HG03460 (cell line): ENCODE measurements at regions not wholly inside any gene's neighbourhood (a gene's known extent, or its start where the extent isn't known, plus 50 kb on each side); places are given as distances from the start of the nearest gene placed in this dataset.

Source experiments
- ATAC-seq: cut with Tn5 transposase; IDR thresholded peaks from one replicate; pipeline ENCODE4 v1.9.1; 2021; ENCODE audit not compliant: unreplicated experiment

- ATAC-seq, result no peak
Observed at GRCh38 chr11:128198216-128198772, 389.1 kb downstream of the ETS1 start.

- ATAC-seq, result no peak
Observed at GRCh38 chr11:128196235-128196634, 391.1 kb downstream of the ETS1 start.

DNA sequence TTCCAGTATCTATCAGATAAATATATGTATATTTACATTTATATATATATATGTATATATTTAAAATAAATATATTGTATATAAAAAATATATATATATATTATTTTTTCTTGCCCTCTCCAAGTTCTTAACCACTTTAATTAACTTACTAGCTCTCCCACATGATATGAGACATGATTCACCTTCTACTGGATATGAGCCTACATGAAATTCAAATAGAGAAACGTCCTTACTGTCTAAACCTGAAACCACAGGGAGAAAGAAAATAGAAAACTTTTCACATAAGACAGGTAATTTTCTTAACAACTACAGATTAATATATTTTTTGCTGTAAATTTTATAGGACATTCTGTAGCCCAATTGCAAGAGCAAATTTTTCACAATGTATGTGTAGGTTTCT is 391.6 kb downstream of the ETS1 start:
- no peak for ATAC-seq

DNA sequence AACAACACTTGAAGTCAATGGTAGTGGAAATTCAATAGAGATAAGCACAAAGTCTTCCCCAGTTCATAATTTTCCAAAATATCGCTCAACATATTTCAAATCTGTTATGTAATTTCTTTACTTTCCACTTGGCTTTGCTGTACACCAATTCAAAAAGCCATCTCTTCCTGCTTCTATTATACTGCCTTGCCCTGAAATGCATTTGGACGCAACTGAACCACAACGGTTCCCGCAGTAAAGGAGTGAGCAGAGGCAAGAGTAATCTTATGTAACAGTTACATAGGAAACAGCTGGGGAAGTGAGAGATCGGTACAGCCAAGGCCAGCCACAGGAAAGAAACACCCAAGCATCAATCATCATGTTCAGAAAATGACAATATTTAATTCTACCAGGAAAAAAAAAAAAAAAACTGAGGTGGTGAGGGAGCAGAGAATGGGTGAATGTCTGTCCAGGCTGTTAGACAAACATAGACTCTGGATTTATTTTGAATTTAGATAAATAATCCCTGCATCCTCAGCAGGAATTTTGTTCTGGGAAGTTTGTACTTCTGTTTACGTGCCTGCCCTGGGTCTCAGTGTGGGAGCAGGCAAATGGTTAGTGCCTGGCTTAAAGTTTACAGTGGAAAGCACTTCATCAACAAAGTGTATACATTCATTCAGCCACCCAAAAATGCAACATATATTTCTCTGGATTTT is 392.2 kb downstream of the ETS1 start:
- ATAC-seq, result no peak

- ATAC-seq, result no peak
Observed at GRCh38 chr11:128194216-128194615, 393.1 kb downstream of the ETS1 start.

DNA sequence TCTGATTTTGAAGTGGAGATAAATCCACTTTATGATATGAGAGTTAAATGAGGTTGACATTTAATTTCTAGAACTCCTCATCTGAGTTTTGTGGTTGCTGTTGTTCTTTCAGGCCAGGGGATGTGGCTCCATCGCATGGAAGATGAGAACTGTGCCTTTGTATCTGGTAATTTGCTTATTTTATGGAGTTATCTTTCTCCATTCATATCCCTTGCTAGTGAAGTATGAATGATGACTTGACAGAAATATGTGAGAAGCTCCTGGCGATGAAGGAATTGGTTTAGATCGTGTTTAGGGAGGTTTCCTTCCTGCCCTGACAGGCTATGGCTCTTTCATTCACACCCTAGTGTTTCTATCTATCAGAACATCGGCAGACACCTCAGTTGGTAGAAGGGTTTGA is 393.7 kb downstream of the ETS1 start:
- ATAC-seq, result no peak

- ATAC-seq, result no peak
Observed at GRCh38 chr11:128190312-128190711, 397.0 kb downstream of the ETS1 start.

- ATAC-seq, result no peak
Observed at GRCh38 chr11:128189823-128190222, 397.5 kb downstream of the ETS1 start.

DNA sequence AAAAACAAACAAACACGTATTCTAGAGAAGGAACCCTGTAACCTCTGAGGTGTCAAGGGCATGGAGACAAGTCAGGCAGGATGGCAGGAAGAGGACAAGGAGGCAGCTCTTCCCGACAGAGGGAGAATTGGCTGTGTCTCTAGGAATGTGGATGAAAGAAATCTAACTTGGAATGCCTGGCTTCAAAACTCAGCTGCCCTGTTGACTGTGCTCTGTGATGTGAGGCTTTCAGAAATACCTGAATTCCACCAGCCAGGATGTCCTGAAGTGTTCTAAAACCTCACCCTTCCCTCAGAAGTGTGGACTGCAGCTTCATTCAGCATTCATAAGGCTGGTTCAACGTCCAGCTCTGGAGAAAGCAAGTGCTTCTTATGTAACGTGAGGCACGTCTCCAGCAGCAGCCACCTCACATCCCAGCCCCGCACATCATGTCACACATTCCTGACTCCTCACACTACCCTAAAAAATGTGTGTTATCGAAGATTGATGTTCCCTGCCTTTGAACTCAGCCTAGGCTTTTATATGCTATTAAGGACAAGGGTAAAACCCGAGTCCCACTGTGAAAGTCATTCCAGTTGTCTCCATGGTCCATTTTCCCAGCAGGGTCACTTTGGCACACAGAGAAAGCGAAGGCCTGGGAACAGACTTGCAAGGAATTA is 398.9 kb downstream of the ETS1 start:
- ATAC-seq, result no peak

DNA sequence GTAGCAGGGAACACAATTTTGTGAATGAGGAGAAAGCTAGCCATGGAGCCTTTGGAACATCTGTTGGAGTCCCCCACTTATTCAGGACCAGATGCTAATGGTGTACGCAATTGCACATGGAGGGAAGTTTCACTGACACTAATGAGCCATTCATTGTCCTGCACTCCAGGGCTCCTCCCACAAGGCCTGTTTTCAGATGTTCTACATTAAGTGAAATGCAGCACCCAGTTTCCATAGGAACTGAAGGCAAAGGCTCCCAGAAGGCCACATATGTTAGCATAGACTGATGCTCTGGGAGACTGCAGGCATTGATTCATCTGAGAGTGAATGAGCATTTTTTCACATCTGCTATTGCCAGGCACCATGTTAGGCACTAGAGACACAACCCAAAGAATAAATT is 399.5 kb downstream of the ETS1 start:
- ATAC-seq, result no peak

DNA sequence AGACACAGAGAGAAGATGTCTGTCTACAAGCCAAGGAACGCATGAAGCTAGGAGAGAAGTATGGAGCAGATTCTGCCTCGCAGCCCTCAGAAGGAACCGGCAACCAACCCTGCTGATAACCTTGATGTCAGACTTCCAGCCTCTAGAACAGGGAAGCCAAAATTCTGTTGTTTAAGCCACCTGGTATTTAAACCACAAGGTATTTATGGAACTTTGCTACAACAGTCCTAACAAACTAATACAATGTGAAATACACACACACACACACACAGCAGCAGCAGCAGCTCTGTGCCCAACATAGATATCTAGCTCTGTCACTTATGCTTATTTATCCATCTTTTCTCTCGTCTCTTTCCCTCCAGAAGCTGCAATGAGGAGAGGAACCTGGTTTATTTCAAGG is 400.0 kb downstream of the ETS1 start:
- no peak for ATAC-seq

GRCh38 chr11:128184981-128185380 is 402.4 kb downstream of the ETS1 start:
- no peak for ATAC-seq

DNA sequence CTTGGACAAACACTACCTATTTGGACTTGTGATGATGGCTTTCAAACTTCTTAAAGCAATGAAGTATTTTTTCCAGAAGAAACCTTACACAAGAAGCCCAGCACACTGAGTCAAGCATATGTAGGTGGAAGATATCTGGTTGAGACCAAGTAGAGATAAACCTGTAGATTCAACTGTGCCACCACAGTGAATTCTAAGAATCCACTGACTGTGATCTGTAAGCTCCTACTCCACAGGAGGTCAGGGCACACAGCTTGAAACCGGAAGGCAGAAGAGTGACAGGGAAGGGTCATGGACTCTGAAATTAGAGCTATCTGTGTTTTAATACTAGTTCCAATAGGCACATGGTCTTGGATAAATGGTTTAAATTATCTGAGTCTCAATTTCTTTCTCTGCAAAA is 404.5 kb downstream of the ETS1 start:
- ATAC-seq, result no peak

DNA sequence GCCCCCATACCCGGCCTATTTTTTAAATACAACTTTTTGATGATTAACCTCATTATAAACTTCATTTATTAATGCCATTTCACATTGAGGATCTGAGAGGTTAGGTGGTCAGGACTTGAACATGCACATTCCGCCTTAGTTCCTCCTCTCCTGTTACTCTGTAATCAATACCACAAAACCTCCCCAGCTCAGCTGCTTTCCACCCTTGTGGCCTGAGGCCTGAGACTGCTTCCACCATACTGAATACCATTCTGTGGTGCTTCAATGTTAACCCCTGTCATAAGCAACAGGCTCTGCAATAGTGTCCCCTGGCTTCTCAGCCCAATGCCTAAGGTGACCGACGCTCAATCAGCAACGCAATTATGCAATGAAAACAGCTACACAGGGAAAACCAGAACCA is 405.4 kb downstream of the ETS1 start:
- ATAC-seq, result no peak

DNA sequence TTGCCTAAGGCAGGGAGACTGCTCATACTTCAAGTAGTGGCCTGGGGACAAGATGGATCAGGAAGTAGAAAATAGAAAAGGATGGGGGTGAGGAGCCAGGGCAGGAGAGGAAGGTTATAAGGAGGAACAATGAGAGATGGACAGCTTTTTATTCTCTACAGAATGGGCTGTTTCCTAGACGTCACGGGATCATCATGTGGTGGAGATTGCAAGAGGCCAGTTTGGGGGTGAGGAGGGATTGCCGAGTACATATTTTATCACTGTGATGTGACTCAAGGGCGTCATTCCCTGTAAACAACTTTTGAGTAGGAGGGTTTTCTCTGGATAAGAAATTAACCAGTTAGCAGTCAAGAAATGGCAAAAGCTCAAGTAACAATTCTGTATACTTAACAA is 406.3 kb downstream of the ETS1 start:
- no peak for ATAC-seq

GRCh38 chr11:128180441-128181087 is 406.8 kb downstream of the ETS1 start:
- ATAC-seq, result no peak

DNA sequence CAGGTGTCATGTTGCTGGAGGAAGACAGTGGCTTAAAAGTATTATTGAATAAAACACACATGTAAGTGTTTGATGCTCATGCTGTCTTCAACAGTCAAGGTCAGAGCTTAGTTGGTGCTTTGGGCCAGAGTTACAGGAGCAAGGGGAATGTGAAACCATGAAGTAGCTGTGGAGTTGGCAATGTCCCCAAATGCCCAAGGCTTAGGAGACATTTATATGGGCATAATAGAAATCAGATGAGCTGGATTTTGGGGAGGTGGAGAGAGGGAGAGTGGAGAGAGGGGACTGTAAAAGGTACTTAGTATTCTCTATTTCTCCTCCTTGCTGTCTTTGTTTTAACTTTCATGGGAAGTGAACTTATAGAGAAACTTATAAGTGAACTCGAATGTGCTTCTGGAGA is 407.8 kb downstream of the ETS1 start:
- ATAC-seq, result no peak

- no peak for ATAC-seq
Observed at GRCh38 chr11:128179039-128179438, 408.3 kb downstream of the ETS1 start.

- no peak for ATAC-seq
Observed at GRCh38 chr11:128174465-128175291, 412.7 kb downstream of the ETS1 start.

- ATAC-seq, result peak; percentile 59
Observed at GRCh38 chr11:128172046-128172878, 415.1 kb downstream of the ETS1 start.
